ENCODE measurements at regions not wholly inside any gene's neighbourhood (a gene's known extent, or its start where the extent isn't known, plus 50 kb on each side); places are given as distances from the start of the nearest gene placed in this dataset.

DNA sequence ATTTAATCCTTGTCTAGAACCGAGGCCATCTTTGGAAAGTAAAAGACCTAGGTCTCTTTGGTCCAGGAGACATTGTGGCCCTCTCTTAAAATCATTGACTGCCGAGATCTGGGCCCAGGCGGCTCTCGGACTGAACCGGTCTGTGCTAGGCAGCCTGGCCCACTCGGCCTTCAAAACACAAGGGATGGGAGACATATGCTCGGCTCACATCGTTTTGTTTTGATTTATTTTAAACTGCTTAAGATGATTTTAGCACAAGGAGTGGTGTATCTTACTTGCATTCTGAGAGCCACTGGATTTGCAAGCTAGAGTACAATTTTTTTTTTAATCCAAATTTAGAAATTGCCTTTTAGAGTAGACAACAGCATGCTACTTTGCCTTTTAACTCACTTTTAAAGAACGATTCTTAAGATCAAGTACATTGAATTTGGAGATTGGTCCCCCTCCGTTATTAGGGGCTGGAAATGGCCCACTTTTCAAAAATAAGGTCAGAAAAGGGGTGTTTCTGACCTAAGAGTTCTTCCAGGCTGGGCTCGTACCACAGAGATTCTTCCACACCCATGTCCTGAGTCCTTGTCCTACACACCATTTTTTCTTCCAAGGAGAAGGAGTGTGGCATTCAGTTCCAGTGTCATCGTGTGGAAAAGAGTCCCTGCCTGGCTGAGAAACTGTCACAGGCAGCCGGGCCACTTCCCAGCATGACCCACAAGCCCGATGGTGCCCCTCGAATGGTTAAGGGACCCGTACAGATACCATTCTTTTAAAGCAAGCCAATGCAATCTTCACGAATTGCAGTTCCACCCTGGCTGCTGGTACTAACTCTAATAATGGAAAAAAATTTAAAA, 80.5 kb upstream of the WNT7B start:
- Mint-ChIP-seq H3K9me3 (no peaks in the 10 kb centered on the region), H3K27me3 (ENCODE audit: low read depth) (peaks cover 22% of the 10 kb centered on the region), H3K4me1 (no peaks in the 10 kb centered on the region), H3K4me3 (no peak overlapping the region), H3K36me3 (no peaks in the 10 kb centered on the region), H3K27ac (no peak overlapping the region)
- ChIA-PET POLR2A (no interaction called here), CTCF (interaction anchor here (1.4 kb wide), 1 partner anchor 51 kb away, joined by 5 read pairs; no protein-coding TSS in a partner anchor)
- DNase-seq (ENCODE audit: low spot score), result peak; percentile 6
- TF ChIP-seq ZNF671 (CRISPR knock-in tag; IDR thresholded peaks at IDR 0.05), result no peak
- no peak for TF ChIP-seq KAT7 (CRISPR knock-in tag; IDR thresholded peaks at IDR 0.05; ENCODE audit: borderline replicate concordance)
- TF ChIP-seq ZNF232 (CRISPR knock-in tag; IDR thresholded peaks at IDR 0.05), result no peak
- TF ChIP-seq, protein P1, sequence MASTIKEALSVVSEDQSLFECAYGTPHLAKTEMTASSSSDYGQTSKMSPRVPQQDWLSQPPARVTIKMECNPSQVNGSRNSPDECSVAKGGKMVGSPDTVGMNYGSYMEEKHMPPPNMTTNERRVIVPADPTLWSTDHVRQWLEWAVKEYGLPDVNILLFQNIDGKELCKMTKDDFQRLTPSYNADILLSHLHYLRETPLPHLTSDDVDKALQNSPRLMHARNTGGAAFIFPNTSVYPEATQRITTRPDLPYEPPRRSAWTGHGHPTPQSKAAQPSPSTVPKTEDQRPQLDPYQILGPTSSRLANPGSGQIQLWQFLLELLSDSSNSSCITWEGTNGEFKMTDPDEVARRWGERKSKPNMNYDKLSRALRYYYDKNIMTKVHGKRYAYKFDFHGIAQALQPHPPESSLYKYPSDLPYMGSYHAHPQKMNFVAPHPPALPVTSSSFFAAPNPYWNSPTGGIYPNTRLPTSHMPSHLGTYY (CRISPR knock-in tag; IDR thresholded peaks at IDR 0.05), result no peak
- no peak for TF ChIP-seq TEAD4 (CRISPR knock-in tag; IDR thresholded peaks at IDR 0.05)
- TF ChIP-seq, protein P2, sequence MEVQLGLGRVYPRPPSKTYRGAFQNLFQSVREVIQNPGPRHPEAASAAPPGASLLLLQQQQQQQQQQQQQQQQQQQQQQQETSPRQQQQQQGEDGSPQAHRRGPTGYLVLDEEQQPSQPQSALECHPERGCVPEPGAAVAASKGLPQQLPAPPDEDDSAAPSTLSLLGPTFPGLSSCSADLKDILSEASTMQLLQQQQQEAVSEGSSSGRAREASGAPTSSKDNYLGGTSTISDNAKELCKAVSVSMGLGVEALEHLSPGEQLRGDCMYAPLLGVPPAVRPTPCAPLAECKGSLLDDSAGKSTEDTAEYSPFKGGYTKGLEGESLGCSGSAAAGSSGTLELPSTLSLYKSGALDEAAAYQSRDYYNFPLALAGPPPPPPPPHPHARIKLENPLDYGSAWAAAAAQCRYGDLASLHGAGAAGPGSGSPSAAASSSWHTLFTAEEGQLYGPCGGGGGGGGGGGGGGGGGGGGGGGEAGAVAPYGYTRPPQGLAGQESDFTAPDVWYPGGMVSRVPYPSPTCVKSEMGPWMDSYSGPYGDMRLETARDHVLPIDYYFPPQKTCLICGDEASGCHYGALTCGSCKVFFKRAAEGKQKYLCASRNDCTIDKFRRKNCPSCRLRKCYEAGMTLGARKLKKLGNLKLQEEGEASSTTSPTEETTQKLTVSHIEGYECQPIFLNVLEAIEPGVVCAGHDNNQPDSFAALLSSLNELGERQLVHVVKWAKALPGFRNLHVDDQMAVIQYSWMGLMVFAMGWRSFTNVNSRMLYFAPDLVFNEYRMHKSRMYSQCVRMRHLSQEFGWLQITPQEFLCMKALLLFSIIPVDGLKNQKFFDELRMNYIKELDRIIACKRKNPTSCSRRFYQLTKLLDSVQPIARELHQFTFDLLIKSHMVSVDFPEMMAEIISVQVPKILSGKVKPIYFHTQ (CRISPR knock-in tag; IDR thresholded peaks at IDR 0.05), result no peak
- TF ChIP-seq NR2C2 (CRISPR knock-in tag; IDR thresholded peaks at IDR 0.05), result no peak
- TF ChIP-seq TP53 (CRISPR knock-in tag; IDR thresholded peaks at IDR 0.05), result no peak
- no peak for TF ChIP-seq NFYB (CRISPR knock-in tag; conservative IDR thresholded peaks at IDR 0.05; ENCODE audit: low read depth)
- TF ChIP-seq, protein P3, sequence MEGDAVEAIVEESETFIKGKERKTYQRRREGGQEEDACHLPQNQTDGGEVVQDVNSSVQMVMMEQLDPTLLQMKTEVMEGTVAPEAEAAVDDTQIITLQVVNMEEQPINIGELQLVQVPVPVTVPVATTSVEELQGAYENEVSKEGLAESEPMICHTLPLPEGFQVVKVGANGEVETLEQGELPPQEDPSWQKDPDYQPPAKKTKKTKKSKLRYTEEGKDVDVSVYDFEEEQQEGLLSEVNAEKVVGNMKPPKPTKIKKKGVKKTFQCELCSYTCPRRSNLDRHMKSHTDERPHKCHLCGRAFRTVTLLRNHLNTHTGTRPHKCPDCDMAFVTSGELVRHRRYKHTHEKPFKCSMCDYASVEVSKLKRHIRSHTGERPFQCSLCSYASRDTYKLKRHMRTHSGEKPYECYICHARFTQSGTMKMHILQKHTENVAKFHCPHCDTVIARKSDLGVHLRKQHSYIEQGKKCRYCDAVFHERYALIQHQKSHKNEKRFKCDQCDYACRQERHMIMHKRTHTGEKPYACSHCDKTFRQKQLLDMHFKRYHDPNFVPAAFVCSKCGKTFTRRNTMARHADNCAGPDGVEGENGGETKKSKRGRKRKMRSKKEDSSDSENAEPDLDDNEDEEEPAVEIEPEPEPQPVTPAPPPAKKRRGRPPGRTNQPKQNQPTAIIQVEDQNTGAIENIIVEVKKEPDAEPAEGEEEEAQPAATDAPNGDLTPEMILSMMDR (IDR thresholded peaks at IDR 0.05), result no peak
- no peak for TF ChIP-seq NFATC4 (CRISPR knock-in tag; IDR thresholded peaks at IDR 0.05)
- TF ChIP-seq, protein P4, sequence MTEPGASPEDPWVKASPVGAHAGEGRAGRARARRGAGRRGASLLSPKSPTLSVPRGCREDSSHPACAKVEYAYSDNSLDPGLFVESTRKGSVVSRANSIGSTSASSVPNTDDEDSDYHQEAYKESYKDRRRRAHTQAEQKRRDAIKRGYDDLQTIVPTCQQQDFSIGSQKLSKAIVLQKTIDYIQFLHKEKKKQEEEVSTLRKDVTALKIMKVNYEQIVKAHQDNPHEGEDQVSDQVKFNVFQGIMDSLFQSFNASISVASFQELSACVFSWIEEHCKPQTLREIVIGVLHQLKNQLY (CRISPR knock-in tag; IDR thresholded peaks at IDR 0.05), result no peak
- no peak for TF ChIP-seq CREB1 (CRISPR knock-in tag; IDR thresholded peaks at IDR 0.05)
- no peak for TF ChIP-seq SOX15 (CRISPR knock-in tag; IDR thresholded peaks at IDR 0.05)
- TF ChIP-seq, protein P5, sequence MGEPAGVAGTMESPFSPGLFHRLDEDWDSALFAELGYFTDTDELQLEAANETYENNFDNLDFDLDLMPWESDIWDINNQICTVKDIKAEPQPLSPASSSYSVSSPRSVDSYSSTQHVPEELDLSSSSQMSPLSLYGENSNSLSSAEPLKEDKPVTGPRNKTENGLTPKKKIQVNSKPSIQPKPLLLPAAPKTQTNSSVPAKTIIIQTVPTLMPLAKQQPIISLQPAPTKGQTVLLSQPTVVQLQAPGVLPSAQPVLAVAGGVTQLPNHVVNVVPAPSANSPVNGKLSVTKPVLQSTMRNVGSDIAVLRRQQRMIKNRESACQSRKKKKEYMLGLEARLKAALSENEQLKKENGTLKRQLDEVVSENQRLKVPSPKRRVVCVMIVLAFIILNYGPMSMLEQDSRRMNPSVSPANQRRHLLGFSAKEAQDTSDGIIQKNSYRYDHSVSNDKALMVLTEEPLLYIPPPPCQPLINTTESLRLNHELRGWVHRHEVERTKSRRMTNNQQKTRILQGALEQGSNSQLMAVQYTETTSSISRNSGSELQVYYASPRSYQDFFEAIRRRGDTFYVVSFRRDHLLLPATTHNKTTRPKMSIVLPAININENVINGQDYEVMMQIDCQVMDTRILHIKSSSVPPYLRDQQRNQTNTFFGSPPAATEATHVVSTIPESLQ (CRISPR knock-in tag; IDR thresholded peaks at IDR 0.05), result no peak
- TF ChIP-seq, protein P6, sequence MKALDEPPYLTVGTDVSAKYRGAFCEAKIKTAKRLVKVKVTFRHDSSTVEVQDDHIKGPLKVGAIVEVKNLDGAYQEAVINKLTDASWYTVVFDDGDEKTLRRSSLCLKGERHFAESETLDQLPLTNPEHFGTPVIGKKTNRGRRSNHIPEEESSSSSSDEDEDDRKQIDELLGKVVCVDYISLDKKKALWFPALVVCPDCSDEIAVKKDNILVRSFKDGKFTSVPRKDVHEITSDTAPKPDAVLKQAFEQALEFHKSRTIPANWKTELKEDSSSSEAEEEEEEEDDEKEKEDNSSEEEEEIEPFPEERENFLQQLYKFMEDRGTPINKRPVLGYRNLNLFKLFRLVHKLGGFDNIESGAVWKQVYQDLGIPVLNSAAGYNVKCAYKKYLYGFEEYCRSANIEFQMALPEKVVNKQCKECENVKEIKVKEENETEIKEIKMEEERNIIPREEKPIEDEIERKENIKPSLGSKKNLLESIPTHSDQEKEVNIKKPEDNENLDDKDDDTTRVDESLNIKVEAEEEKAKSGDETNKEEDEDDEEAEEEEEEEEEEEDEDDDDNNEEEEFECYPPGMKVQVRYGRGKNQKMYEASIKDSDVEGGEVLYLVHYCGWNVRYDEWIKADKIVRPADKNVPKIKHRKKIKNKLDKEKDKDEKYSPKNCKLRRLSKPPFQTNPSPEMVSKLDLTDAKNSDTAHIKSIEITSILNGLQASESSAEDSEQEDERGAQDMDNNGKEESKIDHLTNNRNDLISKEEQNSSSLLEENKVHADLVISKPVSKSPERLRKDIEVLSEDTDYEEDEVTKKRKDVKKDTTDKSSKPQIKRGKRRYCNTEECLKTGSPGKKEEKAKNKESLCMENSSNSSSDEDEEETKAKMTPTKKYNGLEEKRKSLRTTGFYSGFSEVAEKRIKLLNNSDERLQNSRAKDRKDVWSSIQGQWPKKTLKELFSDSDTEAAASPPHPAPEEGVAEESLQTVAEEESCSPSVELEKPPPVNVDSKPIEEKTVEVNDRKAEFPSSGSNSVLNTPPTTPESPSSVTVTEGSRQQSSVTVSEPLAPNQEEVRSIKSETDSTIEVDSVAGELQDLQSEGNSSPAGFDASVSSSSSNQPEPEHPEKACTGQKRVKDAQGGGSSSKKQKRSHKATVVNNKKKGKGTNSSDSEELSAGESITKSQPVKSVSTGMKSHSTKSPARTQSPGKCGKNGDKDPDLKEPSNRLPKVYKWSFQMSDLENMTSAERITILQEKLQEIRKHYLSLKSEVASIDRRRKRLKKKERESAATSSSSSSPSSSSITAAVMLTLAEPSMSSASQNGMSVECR (CRISPR knock-in tag; IDR thresholded peaks at IDR 0.05; ENCODE audit: borderline replicate concordance), result no peak
- no peak for TF ChIP-seq SMAD3 (CRISPR knock-in tag; IDR thresholded peaks at IDR 0.05; ENCODE audit: borderline replicate concordance)
- no peak for TF ChIP-seq FOXJ3 (CRISPR knock-in tag; IDR thresholded peaks at IDR 0.05; ENCODE audit: borderline replicate concordance)
- TF ChIP-seq, protein P7, sequence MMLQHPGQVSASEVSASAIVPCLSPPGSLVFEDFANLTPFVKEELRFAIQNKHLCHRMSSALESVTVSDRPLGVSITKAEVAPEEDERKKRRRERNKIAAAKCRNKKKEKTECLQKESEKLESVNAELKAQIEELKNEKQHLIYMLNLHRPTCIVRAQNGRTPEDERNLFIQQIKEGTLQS (CRISPR knock-in tag; conservative IDR thresholded peaks at IDR 0.05), result no peak
- ATAC-seq, result no peak
